GM12874 (cell line): ENCODE measurements at regions not wholly inside any gene's neighbourhood (a gene's known extent, or its start where the extent isn't known, plus 50 kb on each side); places are given as distances from the start of the nearest gene placed in this dataset.

Source experiments
- CTCF ChIP-seq: IDR thresholded peaks from 2 replicates; pipeline ENCODE4 v1.5.1; 2011; ENCODE audit warnings: low read depth, mild to moderate bottlenecking, control low read depth, low read length, moderate library complexity; ENCODE audit not compliant: insufficient read depth

- no peak for TF ChIP-seq CTCF
These were observed 400.7 kb upstream of the TNP1 start for GRCh38 chr2:217260441-217261115.

GRCh38 chr2:217258170-217258569, 398.3 kb upstream of the TNP1 start:
- no peak for TF ChIP-seq CTCF

- TF ChIP-seq CTCF: no peak
These were observed 396.4 kb upstream of the TNP1 start for GRCh38 chr2:217256251-217256650.

- TF ChIP-seq CTCF: no peak
These were observed 394.2 kb upstream of the TNP1 start for GRCh38 chr2:217254111-217254510.

- TF ChIP-seq CTCF: no peak
These were observed 392.3 kb upstream of the TNP1 start for GRCh38 chr2:217252181-217252580.

- no peak for TF ChIP-seq CTCF
These were observed 390.2 kb upstream of the TNP1 start for GRCh38 chr2:217250013-217250524.

- no peak for TF ChIP-seq CTCF
These were observed 389.5 kb upstream of the TNP1 start for GRCh38 chr2:217249121-217250012.
